ENCODE measurements at regions not wholly inside any gene's neighbourhood (a gene's known extent, or its start where the extent isn't known, plus 50 kb on each side); places are given as distances from the start of the nearest gene placed in this dataset.
"Not testable (repeated sequence)": the region's sequence is repeated elsewhere in the genome, so short reads cannot be mapped to it uniquely, and the experiment has no call there.

DNA sequence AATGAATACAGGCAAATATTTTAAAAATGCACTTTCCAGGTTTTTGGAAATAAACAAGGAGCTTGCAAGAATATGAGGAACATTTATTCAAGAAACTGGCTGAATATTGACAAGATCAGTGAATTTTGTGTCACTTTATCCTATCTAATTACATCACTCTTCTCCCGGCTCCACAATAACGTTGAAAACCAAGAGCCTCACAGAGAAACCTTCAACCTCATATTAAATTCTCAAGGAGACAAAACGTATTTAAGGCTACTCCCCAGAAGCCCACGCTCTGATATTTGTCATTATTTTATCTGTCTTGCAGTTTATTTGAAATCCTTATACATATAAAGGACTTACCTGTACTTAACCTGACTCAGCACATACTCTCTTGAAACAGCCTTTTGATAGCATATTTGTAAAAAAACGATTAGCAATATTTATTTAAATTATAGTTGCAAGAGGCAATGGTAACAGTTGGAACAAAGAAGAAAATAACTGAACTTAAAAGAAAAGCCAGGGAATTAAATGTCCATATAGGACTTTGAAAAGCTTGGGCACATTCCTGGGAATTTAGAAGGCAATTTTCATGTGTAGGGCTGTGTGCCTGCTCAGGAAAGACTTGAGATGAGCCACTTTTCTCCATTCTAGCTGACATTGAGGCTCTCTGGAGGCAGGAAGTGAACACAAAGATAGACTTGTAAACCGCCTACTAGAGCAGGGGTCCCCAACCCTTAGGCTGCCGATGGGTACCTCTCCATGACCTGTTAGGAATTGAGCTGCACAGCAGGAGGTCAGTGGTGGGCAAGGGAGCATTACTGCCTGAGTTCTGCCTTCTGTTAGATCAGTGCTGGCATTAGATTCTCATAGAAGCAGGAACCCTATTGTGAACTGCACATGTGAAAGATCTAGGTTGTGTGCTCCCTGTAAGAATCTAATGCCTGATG, 636.4 kb downstream of the SLC16A7 start:
- BruUV-seq (replicated peaks): no TSS peak
- Mint-ChIP-seq H3K27ac (ENCODE audit: unreplicated experiment) (no peak overlapping the region), H3K4me1 (ENCODE audit: low read depth, unreplicated experiment) (no peaks in the 10 kb centered on the region), H3K27me3 (ENCODE audit: unreplicated experiment) (no peaks in the 10 kb centered on the region), H3K9me3 (ENCODE audit: low read depth, unreplicated experiment) (peaks cover 7% of the 10 kb centered on the region), H3K36me3 (ENCODE audit: insufficient read depth, unreplicated experiment) (no peaks in the 10 kb centered on the region), H3K4me3 (ENCODE audit: low read depth, unreplicated experiment) (no peak overlapping the region)
- TF ChIP-seq, protein P1, sequence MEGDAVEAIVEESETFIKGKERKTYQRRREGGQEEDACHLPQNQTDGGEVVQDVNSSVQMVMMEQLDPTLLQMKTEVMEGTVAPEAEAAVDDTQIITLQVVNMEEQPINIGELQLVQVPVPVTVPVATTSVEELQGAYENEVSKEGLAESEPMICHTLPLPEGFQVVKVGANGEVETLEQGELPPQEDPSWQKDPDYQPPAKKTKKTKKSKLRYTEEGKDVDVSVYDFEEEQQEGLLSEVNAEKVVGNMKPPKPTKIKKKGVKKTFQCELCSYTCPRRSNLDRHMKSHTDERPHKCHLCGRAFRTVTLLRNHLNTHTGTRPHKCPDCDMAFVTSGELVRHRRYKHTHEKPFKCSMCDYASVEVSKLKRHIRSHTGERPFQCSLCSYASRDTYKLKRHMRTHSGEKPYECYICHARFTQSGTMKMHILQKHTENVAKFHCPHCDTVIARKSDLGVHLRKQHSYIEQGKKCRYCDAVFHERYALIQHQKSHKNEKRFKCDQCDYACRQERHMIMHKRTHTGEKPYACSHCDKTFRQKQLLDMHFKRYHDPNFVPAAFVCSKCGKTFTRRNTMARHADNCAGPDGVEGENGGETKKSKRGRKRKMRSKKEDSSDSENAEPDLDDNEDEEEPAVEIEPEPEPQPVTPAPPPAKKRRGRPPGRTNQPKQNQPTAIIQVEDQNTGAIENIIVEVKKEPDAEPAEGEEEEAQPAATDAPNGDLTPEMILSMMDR (IDR thresholded peaks at IDR 0.05; ENCODE audit: unreplicated experiment): no peak
- no peak for DNase-seq
- CTCF ChIA-PET: no interaction called here
- intact Hi-C loops (cut with micrococcal nuclease; ENCODE audit: unreplicated experiment): loop anchor here (1.0 kb wide), 1 partner anchor 47 kb away; no protein-coding TSS in a partner anchor

DNA sequence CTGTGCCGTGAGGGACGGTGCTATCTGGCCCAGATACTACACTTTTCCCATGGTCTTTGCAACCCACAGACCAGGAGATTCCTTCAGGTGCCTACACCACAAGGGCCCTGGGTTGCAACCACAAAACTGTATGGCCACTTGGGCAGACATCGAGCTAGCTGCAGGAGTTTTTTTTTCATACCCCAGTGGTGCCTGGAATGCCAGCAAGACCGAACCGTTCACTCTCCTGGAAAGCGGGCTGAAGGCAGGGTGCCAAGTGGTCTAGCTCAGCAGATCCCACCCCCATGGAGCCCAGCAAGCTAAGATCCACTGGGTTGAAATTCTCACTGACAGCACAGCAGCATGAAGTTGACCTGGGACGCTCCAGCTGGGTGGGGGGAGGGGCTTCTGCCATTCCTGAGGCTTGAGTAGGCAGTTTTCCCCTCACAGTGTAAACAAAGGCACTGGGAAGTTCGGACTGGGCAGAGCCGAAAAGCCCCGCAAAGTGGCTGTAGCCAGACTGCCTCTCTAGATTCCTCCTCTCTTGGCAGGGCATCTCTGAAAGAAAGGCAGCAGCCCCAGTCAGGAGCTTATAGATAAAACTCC, 638.9 kb downstream of the SLC16A7 start:
- H3K9me3 Mint-ChIP-seq (ENCODE audit: low read depth, unreplicated experiment); H3K4me3 Mint-ChIP-seq (ENCODE audit: low read depth, unreplicated experiment); H3K36me3 Mint-ChIP-seq (ENCODE audit: insufficient read depth, unreplicated experiment); BruUV-seq (replicated peaks); H3K27me3 Mint-ChIP-seq (ENCODE audit: unreplicated experiment); intact Hi-C loops (cut with micrococcal nuclease; ENCODE audit: unreplicated experiment); DNase-seq; H3K4me1 Mint-ChIP-seq (ENCODE audit: low read depth, unreplicated experiment); CTCF ChIA-PET; H3K27ac Mint-ChIP-seq (ENCODE audit: unreplicated experiment): not testable (repeated sequence)

DNA sequence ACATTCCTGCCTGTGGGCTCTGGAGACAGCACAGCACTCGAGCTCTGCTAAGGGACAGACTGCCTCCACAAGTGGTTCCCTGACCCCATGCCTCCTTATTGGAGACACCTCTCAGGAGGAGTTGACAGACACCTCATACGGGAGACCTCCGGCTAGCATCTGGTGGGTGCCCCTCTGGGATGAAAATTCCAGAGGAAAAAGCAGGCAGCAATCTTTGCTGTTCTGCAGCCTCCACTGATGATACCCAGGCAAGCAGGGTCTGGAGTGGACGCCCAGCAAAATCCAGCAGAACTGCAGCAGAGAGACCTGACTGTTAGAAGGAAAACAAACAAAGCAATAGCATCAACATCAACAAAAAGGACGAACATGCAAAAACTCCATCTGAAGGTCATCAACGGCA, 639.4 kb downstream of the SLC16A7 start:
- Mint-ChIP-seq H3K27ac (ENCODE audit: unreplicated experiment) (no peak overlapping the region), H3K9me3 (ENCODE audit: low read depth, unreplicated experiment) (peaks cover 10% of the 10 kb centered on the region), H3K27me3 (ENCODE audit: unreplicated experiment) (no peaks in the 10 kb centered on the region), H3K4me3 (ENCODE audit: low read depth, unreplicated experiment) (no peak overlapping the region), H3K4me1 (ENCODE audit: low read depth, unreplicated experiment) (no peaks in the 10 kb centered on the region), H3K36me3 (ENCODE audit: insufficient read depth, unreplicated experiment) (no peaks in the 10 kb centered on the region)
- DNase-seq: no peak
- CTCF ChIA-PET: no interaction called here
- TF ChIP-seq, protein P1 (IDR thresholded peaks at IDR 0.05; ENCODE audit: unreplicated experiment): no peak
- BruUV-seq (replicated peaks): no TSS peak
- intact Hi-C loops (cut with micrococcal nuclease; ENCODE audit: unreplicated experiment): no loop called here

DNA sequence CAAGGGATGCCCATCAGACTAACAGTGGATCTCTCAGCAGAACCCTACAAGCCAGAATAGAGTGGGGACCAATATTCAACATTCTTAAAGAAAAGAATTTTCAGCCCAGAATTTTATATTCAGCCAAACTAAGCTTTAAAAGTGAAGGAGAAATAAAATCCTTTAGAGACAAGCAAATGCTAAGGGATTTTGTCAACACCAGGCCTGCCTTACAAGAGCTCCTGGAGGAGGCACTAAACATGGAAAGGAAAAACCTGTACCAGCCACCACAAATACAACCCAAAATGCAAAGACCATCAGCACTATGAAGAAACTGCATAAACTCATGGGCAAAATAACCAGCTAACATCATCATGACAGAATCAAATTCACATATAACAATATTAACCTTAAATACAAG, 640.6 kb downstream of the SLC16A7 start:
- intact Hi-C loops (cut with micrococcal nuclease; ENCODE audit: unreplicated experiment); H3K4me1 Mint-ChIP-seq (ENCODE audit: low read depth, unreplicated experiment); BruUV-seq (replicated peaks); DNase-seq; H3K4me3 Mint-ChIP-seq (ENCODE audit: low read depth, unreplicated experiment); H3K27me3 Mint-ChIP-seq (ENCODE audit: unreplicated experiment); H3K36me3 Mint-ChIP-seq (ENCODE audit: insufficient read depth, unreplicated experiment); H3K27ac Mint-ChIP-seq (ENCODE audit: unreplicated experiment); CTCF ChIA-PET: not testable (repeated sequence)
- peaks cover 10% of the 10 kb centered on the region for H3K9me3 Mint-ChIP-seq (ENCODE audit: low read depth, unreplicated experiment)

DNA sequence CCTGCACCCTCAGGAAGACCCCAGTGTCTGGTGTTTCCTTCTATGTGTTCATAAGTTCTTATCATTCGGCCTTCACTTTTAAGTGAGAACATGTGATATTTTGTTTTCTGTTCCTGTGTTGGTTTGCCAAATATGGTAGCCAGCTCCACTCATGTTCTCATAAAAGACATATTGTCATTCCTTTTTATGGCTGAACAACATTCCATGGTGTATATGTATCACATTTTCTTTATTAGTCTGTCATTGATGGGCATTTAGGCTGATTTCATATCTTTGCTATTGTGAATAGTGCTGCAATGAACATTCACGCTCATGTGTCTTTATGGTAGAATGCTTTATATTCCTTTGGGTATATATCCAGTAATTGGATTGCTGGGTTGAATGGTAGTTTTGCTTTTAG, 645.1 kb downstream of the SLC16A7 start:
- no peaks in the 10 kb centered on the region for H3K27me3 Mint-ChIP-seq (ENCODE audit: unreplicated experiment)
- TF ChIP-seq, protein P1 (IDR thresholded peaks at IDR 0.05; ENCODE audit: unreplicated experiment): no peak
- no peak overlapping the region for H3K27ac Mint-ChIP-seq (ENCODE audit: unreplicated experiment)
- intact Hi-C loops (cut with micrococcal nuclease; ENCODE audit: unreplicated experiment): no loop called here
- no peaks in the 10 kb centered on the region for H3K36me3 Mint-ChIP-seq (ENCODE audit: insufficient read depth, unreplicated experiment)
- CTCF ChIA-PET: no interaction called here
- H3K4me3 Mint-ChIP-seq (ENCODE audit: low read depth, unreplicated experiment): no peak overlapping the region
- BruUV-seq (replicated peaks): no TSS peak
- DNase-seq: no peak
- H3K9me3 Mint-ChIP-seq (ENCODE audit: low read depth, unreplicated experiment): peaks cover 6% of the 10 kb centered on the region
- H3K4me1 Mint-ChIP-seq (ENCODE audit: low read depth, unreplicated experiment): no peaks in the 10 kb centered on the region

Measured in Calu3 (cell line).